OCI-LY3 (cell line): ENCODE measurements at regions not wholly inside any gene's neighbourhood (a gene's known extent, or its start where the extent isn't known, plus 50 kb on each side); places are given as distances from the start of the nearest gene placed in this dataset.
"Not testable (repeated sequence)": the region's sequence is repeated elsewhere in the genome, so short reads cannot be mapped to it uniquely, and the experiment has no call there.

Experiments
- H2AFZ ChIP-seq: fragments of 200-600, 300-600 bp; shearing (Covaris generic); 2 replicates; pipeline ENCODE4 v1.6.0; 2014; ENCODE audit warnings: antibody characterized with exemption, low read depth, low read length
- H3K27ac ChIP-seq: fragments of 200-600, 300-600 bp; sonication (generic); 2 replicates; pipeline ENCODE4 v1.5.1; 2014; ENCODE audit warnings: mild to moderate bottlenecking, low read length, moderate library complexity, mixed read lengths
- H3K27me3 ChIP-seq: fragments of 200-600, 300-600 bp; sonication (generic); 2 replicates; pipeline ENCODE4 v1.6.1; 2014; ENCODE audit warnings: low read depth, low read length, mixed read lengths
- H3K36me3 ChIP-seq: fragments of 200-600, 300-600 bp; sonication (generic); replicated peaks from 2 replicates; pipeline ENCODE3; 2014; ENCODE audit warnings: low read depth, low read length, mixed read lengths
- H3K4me1 ChIP-seq: fragments of 300-600, 200-600 bp; sonication (generic); 2 replicates; pipeline ENCODE4 v1.6.1; 2014; ENCODE audit warnings: low read length, mixed read lengths
- H3K4me2 ChIP-seq: fragments of 200-600, 300-600 bp; sonication (generic); 2 replicates; pipeline ENCODE4 v1.6.1; 2014; ENCODE audit warnings: low read length, mixed read lengths
- H3K4me3 ChIP-seq: fragments of 300-600, 200-600 bp; sonication (generic); 2 replicates; pipeline ENCODE4 v1.5.1; 2014; ENCODE audit warnings: antibody characterized with exemption, mild to moderate bottlenecking, low read length, moderate library complexity
- H3K79me2 ChIP-seq: fragments of 300-600, 200-600 bp; shearing (Covaris generic); 2 replicates; pipeline ENCODE4 v1.6.1; 2014; ENCODE audit warnings: mild to moderate bottlenecking, low read length, mixed read lengths
- H3K9ac ChIP-seq: fragments of 300-600, 200-600 bp; shearing (Covaris generic); 2 replicates; pipeline ENCODE4 v1.6.0; 2014; ENCODE audit warnings: mild to moderate bottlenecking, low read length, moderate library complexity
- H3K9me3 ChIP-seq: fragments of 200-600, 300-600 bp; shearing (Covaris generic); 2 replicates; pipeline ENCODE4 v1.6.1; 2014; ENCODE audit warnings: low read length, mixed read lengths; ENCODE audit not compliant: insufficient read depth
- H4K20me1 ChIP-seq: fragments of 200-600, 300-600 bp; sonication (generic); 2 replicates; pipeline ENCODE4 v1.6.1; 2016; ENCODE audit warnings: low read length, mixed read lengths; ENCODE audit not compliant: insufficient read depth
- EZH2phosphoT487 ChIP-seq: fragments of 200-600 bp; shearing (Covaris generic); IDR thresholded peaks from 2 replicates; pipeline ENCODE4 v1.6.1; 2018; ENCODE audit warnings: antibody characterized with exemption, mixed run types, low read depth
- TF ChIP-seq, protein P1 (sequence below): fragments of 200-600, 300-600 bp; sonication (generic); IDR thresholded peaks from 2 replicates; pipeline ENCODE4 v1.5.1; 2014; ENCODE audit warnings: antibody characterized with exemption, low read length, low read depth

GRCh38 chrX:63529961-63530360, 178.8 kb upstream of the SPIN4 start:
- Histone ChIP-seq H3K9ac (no peak overlapping the region), H3K27ac (no peak overlapping the region), H3K4me1 (no peaks in the 10 kb centered on the region), H3K36me3 (no peaks in the 10 kb centered on the region), H3K4me3 (no peak overlapping the region), H3K79me2 (no peaks in the 10 kb centered on the region), H4K20me1 (no peaks in the 10 kb centered on the region), H3K27me3 (no peaks in the 10 kb centered on the region), H3K9me3 (0 out of 2 replicates have a peak, but pooled peaks cover 3% of the 10 kb centered on the region), H3K4me2 (no peak overlapping the region), H2AFZ (no peak overlapping the region)
- TF ChIP-seq, protein P1, sequence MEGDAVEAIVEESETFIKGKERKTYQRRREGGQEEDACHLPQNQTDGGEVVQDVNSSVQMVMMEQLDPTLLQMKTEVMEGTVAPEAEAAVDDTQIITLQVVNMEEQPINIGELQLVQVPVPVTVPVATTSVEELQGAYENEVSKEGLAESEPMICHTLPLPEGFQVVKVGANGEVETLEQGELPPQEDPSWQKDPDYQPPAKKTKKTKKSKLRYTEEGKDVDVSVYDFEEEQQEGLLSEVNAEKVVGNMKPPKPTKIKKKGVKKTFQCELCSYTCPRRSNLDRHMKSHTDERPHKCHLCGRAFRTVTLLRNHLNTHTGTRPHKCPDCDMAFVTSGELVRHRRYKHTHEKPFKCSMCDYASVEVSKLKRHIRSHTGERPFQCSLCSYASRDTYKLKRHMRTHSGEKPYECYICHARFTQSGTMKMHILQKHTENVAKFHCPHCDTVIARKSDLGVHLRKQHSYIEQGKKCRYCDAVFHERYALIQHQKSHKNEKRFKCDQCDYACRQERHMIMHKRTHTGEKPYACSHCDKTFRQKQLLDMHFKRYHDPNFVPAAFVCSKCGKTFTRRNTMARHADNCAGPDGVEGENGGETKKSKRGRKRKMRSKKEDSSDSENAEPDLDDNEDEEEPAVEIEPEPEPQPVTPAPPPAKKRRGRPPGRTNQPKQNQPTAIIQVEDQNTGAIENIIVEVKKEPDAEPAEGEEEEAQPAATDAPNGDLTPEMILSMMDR, result no peak

DNA sequence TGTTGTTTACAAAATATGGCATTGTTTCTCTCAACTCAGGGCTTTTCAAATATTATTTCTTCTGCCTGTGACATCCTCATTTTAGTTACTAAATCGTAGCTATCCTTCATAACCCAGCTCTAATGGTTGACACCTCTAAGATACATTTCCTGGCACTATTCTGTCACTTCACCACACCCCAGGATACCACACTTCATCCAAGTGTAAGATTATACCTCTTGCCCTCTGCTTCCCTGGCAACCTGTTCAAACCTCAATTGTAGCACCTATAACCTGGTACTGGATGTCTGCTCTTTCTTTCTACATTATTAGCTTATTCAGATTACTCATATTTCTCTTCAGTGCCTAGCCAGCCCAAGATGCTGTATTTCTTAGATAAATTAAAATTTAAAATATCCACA, 175.7 kb upstream of the SPIN4 start:
- H3K27ac ChIP-seq, result no peak overlapping the region
- H3K9ac ChIP-seq, result no peak overlapping the region
- no peaks in the 10 kb centered on the region for H4K20me1 ChIP-seq
- no peak overlapping the region for H3K4me2 ChIP-seq
- TF ChIP-seq, protein P1, result no peak
- no peak for TF ChIP-seq EZH2phosphoT487
- no peak overlapping the region for H3K4me3 ChIP-seq
- no peaks in the 10 kb centered on the region for H3K36me3 ChIP-seq
- H3K79me2 ChIP-seq, result no peaks in the 10 kb centered on the region
- no peaks in the 10 kb centered on the region for H3K4me1 ChIP-seq
- H3K9me3 ChIP-seq, result 0 out of 2 replicates have a peak, but pooled peaks cover 3% of the 10 kb centered on the region
- no peaks in the 10 kb centered on the region for H3K27me3 ChIP-seq
- no peak overlapping the region for H2AFZ ChIP-seq

DNA sequence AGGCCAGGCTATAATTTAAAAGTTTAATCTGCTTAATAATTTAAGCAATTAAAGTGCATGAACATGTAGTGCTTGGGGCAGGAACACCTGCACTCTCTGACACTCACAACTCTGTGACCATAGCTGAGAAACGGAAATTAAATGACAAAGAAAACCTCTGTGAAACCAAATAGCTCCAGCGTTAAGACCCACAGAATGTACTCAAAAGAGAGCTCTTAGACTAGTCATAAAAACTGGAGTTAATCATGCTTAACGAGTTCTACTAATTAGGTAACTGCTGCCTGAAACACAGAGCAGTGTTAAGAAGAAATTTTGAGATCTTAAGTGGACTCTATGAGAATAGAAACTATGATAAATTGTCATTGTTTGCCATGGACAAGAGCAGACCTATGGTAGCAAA, 174.4 kb upstream of the SPIN4 start:
- TF ChIP-seq, protein P1, result no peak
- no peak for TF ChIP-seq EZH2phosphoT487
- no peak overlapping the region for H2AFZ ChIP-seq
- no peaks in the 10 kb centered on the region for H3K4me1 ChIP-seq
- no peak overlapping the region for H3K27ac ChIP-seq
- 0 out of 2 replicates have a peak, but pooled peaks cover 1% of the 10 kb centered on the region for H3K9me3 ChIP-seq
- H3K4me2 ChIP-seq, result no peak overlapping the region
- H3K27me3 ChIP-seq, result no peaks in the 10 kb centered on the region
- no peaks in the 10 kb centered on the region for H3K36me3 ChIP-seq
- H4K20me1 ChIP-seq, result no peaks in the 10 kb centered on the region
- no peak overlapping the region for H3K4me3 ChIP-seq
- H3K79me2 ChIP-seq, result no peaks in the 10 kb centered on the region
- no peak overlapping the region for H3K9ac ChIP-seq

GRCh38 chrX:63519368-63519767, 168.2 kb upstream of the SPIN4 start:
- not testable (repeated sequence) for H3K27me3 ChIP-seq, H3K9ac ChIP-seq, H3K36me3 ChIP-seq, H3K9me3 ChIP-seq, H4K20me1 ChIP-seq, H3K4me1 ChIP-seq, H3K4me3 ChIP-seq, H2AFZ ChIP-seq, H3K79me2 ChIP-seq, H3K27ac ChIP-seq, H3K4me2 ChIP-seq

GRCh38 chrX:63514569-63515080, 163.5 kb upstream of the SPIN4 start:
- H3K4me3 ChIP-seq, result no peak overlapping the region
- H3K4me1 ChIP-seq, result no peaks in the 10 kb centered on the region
- no peak overlapping the region for H3K9ac ChIP-seq
- H3K4me2 ChIP-seq, result no peak overlapping the region
- H4K20me1 ChIP-seq, result no peaks in the 10 kb centered on the region
- no peaks in the 10 kb centered on the region for H3K27me3 ChIP-seq
- H3K27ac ChIP-seq, result no peak overlapping the region
- no peak for TF ChIP-seq EZH2phosphoT487
- TF ChIP-seq, protein P1, result no peak
- no peak overlapping the region for H2AFZ ChIP-seq
- H3K36me3 ChIP-seq, result no peaks in the 10 kb centered on the region
- H3K9me3 ChIP-seq, result no peaks in the 10 kb centered on the region
- no peaks in the 10 kb centered on the region for H3K79me2 ChIP-seq
